Large intestine (tissue), 3 donors: ENCODE measurements at regions not wholly inside any gene's neighbourhood (a gene's known extent, or its start where the extent isn't known, plus 50 kb on each side); places are given as distances from the start of the nearest gene placed in this dataset.

Source experiments
- DNase-seq, 2 donors: peaks; one replicate each; pipeline versions ENCODE4 v3.0.0 to v3.0.0-alpha.2; 2013
- H3K27ac ChIP-seq: one replicate; pipeline ENCODE4 v1.5.1; 2013; ENCODE audit warnings: low read length
- H3K27me3 ChIP-seq: 2 replicates; pipeline ENCODE4 v1.6.1; 2013; ENCODE audit warnings: low read length; ENCODE audit not compliant: control insufficient read depth, insufficient read depth
- H3K36me3 ChIP-seq: 2 replicates; pipeline ENCODE4 v1.6.1; 2013; ENCODE audit warnings: low read length; ENCODE audit not compliant: control insufficient read depth, insufficient read depth
- H3K4me1 ChIP-seq: one replicate; pipeline ENCODE4 v1.6.1; 2013; ENCODE audit warnings: low read length; ENCODE audit not compliant: control insufficient read depth, insufficient read depth
- H3K4me3 ChIP-seq: one replicate; pipeline ENCODE4 v1.5.1; 2013; ENCODE audit warnings: low read length
- H3K9me3 ChIP-seq: one replicate; pipeline ENCODE4 v1.6.1; 2013; ENCODE audit warnings: mild to moderate bottlenecking, low read depth, low read length, moderate library complexity; ENCODE audit not compliant: control insufficient read depth
- WGBS: methylation state at CpG from one replicate; pipeline ENCODE4 v1.1.5; 2013; ENCODE audit warnings: low lambda C conversion rate; ENCODE audit not compliant: insufficient coverage; 5-methylcytosine and 5-hydroxymethylcytosine counted together

GRCh38 chr6:122092366-122092765, 307.1 kb upstream of the HSF2 start:
- no peak overlapping the region for H3K4me3 ChIP-seq
- H3K9me3 ChIP-seq = no peaks in the 10 kb centered on the region
- no peaks in the 10 kb centered on the region for H3K36me3 ChIP-seq
- H3K27ac ChIP-seq = no peak overlapping the region
- WGBS = no CpG with 5 or more reads among the region's 1 CpG
- H3K4me1 ChIP-seq = no peaks in the 10 kb centered on the region
- no peaks in the 10 kb centered on the region for H3K27me3 ChIP-seq
- DNase-seq = no peak

DNA sequence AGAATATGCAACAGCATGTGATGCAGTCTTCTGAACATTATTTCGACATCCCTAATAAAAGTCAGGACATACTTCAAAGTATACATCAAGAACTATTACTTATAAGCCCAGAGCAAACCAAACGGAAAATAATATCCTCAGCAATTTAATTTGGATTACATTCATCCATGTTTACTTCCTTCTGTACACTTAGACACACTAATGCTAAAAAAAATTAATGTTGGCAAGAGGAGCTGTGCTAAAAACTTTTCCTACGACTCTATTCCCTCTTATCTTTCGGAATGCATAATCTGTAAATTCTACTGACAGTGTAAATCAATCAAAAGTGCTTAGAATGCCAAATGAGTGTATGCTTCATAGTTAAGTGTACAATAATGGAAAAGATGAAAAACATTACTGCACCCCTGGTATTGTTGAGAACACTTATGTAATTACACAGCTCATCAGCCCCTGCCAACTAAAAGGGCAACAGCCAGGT, 301.2 kb upstream of the HSF2 start:
- Histone ChIP-seq H3K4me1 (no peaks in the 10 kb centered on the region), H3K27ac (no peak overlapping the region), H3K27me3 (no peaks in the 10 kb centered on the region), H3K36me3 (no peaks in the 10 kb centered on the region), H3K9me3 (no peaks in the 10 kb centered on the region), H3K4me3 (no peak overlapping the region)
- no peak for DNase-seq
- 77% methylated on average over 3 of the region's 4 CpGs for WGBS

DNA sequence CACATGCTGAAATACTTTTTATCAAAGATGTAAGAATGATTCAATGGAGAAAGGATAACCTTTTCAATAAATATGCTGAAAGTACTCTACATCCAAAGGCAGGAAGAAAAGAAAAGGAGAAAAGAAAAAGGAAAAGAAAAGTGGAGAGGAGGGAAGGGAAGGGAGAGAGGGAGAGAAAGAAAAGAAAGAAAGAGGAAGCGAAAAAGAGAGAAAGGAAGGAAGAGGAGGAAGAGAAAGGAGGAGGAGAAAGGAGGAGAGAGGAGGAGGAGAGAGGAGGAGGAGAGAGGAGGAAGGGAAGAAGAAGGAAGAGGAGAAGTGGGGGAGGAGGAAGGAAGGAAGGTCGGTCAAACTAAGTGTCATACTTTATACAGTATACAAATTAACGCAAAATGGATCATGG, 297.4 kb upstream of the HSF2 start:
- 100% methylated on average over 3 of the region's 3 CpGs for WGBS
- Histone ChIP-seq H3K27me3 (no peaks in the 10 kb centered on the region), H3K4me3 (no peak overlapping the region), H3K36me3 (no peaks in the 10 kb centered on the region), H3K27ac (no peak overlapping the region), H3K9me3 (no peaks in the 10 kb centered on the region), H3K4me1 (no peaks in the 10 kb centered on the region)
- no peak for DNase-seq

DNA sequence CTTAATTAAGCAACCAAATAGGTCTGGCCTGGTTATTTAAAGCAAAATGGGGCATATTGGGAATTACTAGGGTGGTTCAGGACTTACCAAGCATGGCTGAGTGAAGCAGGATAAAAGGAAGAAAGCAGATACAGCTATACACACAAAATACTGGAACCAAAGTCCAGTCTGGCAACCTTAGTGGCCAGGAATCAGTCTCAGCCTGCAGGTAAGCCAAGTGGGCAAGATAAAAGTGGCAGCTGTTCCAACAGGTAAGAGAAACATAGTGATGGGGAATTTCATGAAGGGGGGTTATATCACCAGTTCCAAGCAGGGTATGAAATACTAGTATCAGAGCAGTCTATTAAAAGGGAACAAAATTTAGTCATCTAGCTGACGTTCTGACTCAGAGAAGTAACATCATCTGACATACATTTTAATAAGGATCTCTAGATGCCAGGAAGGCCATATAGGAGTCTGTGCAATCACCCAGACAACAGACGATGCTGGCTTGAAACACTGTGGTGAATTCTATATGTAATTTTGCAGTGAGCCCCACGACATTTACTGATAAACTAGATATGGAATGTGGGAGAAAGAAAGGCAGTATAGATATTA, 292.1 kb upstream of the HSF2 start:
- no peaks in the 10 kb centered on the region for H3K4me1 ChIP-seq
- no CpG with 5 or more reads among the region's 3 CpGs for WGBS
- no peaks in the 10 kb centered on the region for H3K36me3 ChIP-seq
- no peaks in the 10 kb centered on the region for H3K27me3 ChIP-seq
- DNase-seq = no peak
- H3K9me3 ChIP-seq = no peaks in the 10 kb centered on the region
- no peak overlapping the region for H3K27ac ChIP-seq
- H3K4me3 ChIP-seq = no peak overlapping the region

DNA sequence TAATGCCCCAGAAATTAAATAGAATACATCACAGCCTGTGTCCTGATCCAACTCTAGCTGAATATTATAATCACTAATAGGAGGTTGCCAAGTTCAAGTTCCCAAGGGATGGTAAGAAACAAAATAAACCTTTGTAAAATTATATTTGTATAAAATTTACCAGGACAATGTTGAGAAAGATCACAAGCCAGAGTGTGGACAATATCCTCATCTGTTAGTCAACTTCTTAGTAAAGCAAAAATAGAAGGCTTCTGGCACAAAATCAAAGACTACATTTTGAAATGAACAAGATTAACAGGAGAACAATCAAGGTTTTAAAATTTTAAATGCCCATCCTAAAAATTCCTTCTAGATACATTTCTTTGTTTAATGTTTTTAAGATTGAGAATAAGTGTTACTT, 290.4 kb upstream of the HSF2 start:
- H3K4me1 ChIP-seq = no peaks in the 10 kb centered on the region
- no peak overlapping the region for H3K27ac ChIP-seq
- H3K9me3 ChIP-seq = no peaks in the 10 kb centered on the region
- H3K36me3 ChIP-seq = no peaks in the 10 kb centered on the region
- DNase-seq = no peak
- H3K27me3 ChIP-seq = no peaks in the 10 kb centered on the region
- no peak overlapping the region for H3K4me3 ChIP-seq

DNA sequence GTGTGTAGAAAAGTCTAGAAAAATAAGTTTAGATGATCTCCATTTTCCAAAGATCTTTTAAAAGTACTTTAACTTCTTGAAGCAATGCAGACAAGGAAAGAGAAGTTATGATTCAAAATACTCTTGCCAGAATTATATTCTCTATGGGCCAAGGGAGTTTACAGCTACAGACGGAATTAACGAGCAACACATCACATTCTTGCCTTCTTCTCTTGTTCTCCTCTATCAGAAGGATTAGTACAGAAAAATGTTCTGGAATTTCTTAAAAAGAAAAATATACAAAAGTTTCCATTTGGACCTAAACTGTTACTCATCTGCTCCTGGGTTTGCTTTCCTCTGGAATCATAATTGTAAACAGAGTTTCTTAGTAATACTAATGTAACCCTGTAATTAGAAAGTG, 284.7 kb upstream of the HSF2 start:
- no peak for DNase-seq
- H3K9me3 ChIP-seq = no peaks in the 10 kb centered on the region
- no peak overlapping the region for H3K27ac ChIP-seq
- H3K4me3 ChIP-seq = no peak overlapping the region
- H3K27me3 ChIP-seq = no peaks in the 10 kb centered on the region
- no peaks in the 10 kb centered on the region for H3K36me3 ChIP-seq
- no peaks in the 10 kb centered on the region for H3K4me1 ChIP-seq
- WGBS = 100% methylated on average over 2 of the region's 2 CpGs

DNA sequence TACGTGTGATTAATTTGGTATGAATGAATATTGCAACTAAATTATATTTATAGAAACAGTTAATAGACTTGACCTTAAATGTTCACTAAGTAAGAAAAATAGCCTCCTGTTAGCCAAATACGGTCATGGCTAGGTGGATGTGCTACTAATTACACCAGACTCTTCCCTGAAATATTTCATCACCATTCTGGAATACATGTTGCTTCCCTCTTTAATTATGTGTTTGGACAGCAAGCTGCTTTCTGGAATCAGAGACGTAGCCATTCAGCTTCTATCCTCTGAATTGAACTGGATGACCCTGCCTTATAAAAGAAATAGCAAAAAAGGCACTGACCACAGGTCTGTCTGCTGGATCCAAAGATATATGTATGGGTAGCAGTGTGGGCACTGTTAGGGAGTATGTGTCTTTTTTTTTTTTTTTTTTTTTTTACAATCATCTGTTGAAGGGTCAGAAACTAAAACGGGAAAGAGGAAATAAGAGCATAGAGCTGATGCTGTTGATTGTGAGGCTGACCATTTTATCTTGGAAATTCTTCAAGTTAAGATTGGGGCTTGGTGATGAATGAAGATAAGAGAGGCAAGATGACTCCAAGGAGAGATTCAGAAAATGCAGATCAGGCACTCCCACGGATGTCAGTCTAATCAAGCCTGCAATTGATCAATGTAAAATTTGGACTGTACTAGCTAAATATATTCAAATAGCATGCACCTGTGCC, 283.2 kb upstream of the HSF2 start:
- H3K36me3 ChIP-seq = no peaks in the 10 kb centered on the region
- no peak overlapping the region for H3K4me3 ChIP-seq
- H3K9me3 ChIP-seq = no peaks in the 10 kb centered on the region
- no peak overlapping the region for H3K27ac ChIP-seq
- H3K4me1 ChIP-seq = no peaks in the 10 kb centered on the region
- H3K27me3 ChIP-seq = no peaks in the 10 kb centered on the region
- WGBS = 75% methylated on average over 2 of the region's 5 CpGs
- no peak for DNase-seq

- no peaks in the 10 kb centered on the region for H3K9me3 ChIP-seq
- no peak overlapping the region for H3K27ac ChIP-seq
- H3K4me3 ChIP-seq = no peak overlapping the region
- 100% methylated on average over 1 of the region's 2 CpGs for WGBS
- no peaks in the 10 kb centered on the region for H3K27me3 ChIP-seq
- H3K36me3 ChIP-seq = no peaks in the 10 kb centered on the region
- no peaks in the 10 kb centered on the region for H3K4me1 ChIP-seq
- DNase-seq = no peak
These were observed 282.4 kb upstream of the HSF2 start for GRCh38 chr6:122116835-122117627.

- no peak overlapping the region for H3K4me3 ChIP-seq
- DNase-seq = no peak
- no peak overlapping the region for H3K27ac ChIP-seq
- WGBS = 83% methylated on average over 1 of the region's 1 CpG
- H3K36me3 ChIP-seq = no peaks in the 10 kb centered on the region
- no peaks in the 10 kb centered on the region for H3K9me3 ChIP-seq
- no peaks in the 10 kb centered on the region for H3K4me1 ChIP-seq
- no peaks in the 10 kb centered on the region for H3K27me3 ChIP-seq
These were observed 280.4 kb upstream of the HSF2 start for GRCh38 chr6:122118945-122119506.

DNA sequence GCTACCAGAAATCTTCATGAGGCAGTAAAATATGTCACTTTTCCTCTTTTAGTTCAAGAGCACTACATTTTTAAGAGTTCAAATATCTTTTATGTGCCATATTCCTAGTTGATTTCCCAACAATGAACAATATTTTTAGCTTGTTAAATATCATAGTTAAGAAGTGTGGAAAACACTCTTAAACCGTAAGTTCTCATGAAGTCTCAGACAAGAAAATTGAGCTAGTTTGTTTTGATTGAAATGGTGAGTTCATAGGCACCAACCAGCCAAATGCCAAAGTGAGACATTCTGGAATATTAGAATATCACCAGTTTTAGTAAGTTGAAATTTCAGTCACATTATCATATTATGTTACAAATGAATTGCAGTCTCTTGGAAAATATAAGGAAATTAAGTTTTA, 277.2 kb upstream of the HSF2 start:
- Histone ChIP-seq H3K4me1 (no peaks in the 10 kb centered on the region), H3K27me3 (no peaks in the 10 kb centered on the region), H3K36me3 (no peaks in the 10 kb centered on the region), H3K4me3 (no peak overlapping the region), H3K27ac (no peak overlapping the region), H3K9me3 (no peaks in the 10 kb centered on the region)
- no CpG with 5 or more reads among the region's 1 CpG for WGBS
- no peak for DNase-seq
